G401 (cell line): ENCODE measurements at regions not wholly inside any gene's neighbourhood (a gene's known extent, or its start where the extent isn't known, plus 50 kb on each side); places are given as distances from the start of the nearest gene placed in this dataset.

Experiments
- DNase-seq: peaks from one replicate; pipeline ENCODE4 v3.0.0-alpha.2; 2015; ENCODE audit warnings: low spot score
- in situ Hi-C: cut with HindIII; loops from 2 replicates; pipeline ENCODE4 v1.10.0; 2016; ENCODE audit warnings: low sequenced_read_pairs, mixed read lengths

GRCh38 chr11:28726432-28726831 lies 618.2 kb downstream of the METTL15 start:
- DNase-seq: no peak
- in situ Hi-C loops: no loop called here

- DNase-seq: no peak
- in situ Hi-C loops: no loop called here
Observed at GRCh38 chr11:28715726-28716125, 607.5 kb downstream of the METTL15 start.

GRCh38 chr11:28713850-28714249 lies 605.7 kb downstream of the METTL15 start:
- in situ Hi-C loops: no loop called here
- no peak for DNase-seq

- DNase-seq: no peak
- in situ Hi-C loops: no loop called here
Observed at GRCh38 chr11:28708075-28708474, 599.9 kb downstream of the METTL15 start.

- DNase-seq: no peak
- in situ Hi-C loops: no loop called here
Observed at GRCh38 chr11:28704801-28705200, 596.6 kb downstream of the METTL15 start.

- DNase-seq: no peak
- in situ Hi-C loops: no loop called here
Observed at GRCh38 chr11:28703371-28703770, 595.2 kb downstream of the METTL15 start.

- no peak for DNase-seq
Observed at GRCh38 chr11:28702871-28703270, 594.7 kb downstream of the METTL15 start.

GRCh38 chr11:28702450-28702790 lies 594.2 kb downstream of the METTL15 start:
- in situ Hi-C loops: no loop called here
- no peak for DNase-seq

More at GRCh38 chr11:28702871-28703270, 594.7 kb downstream of the METTL15 start:
- in situ Hi-C loops: no loop called here

- in situ Hi-C loops: no loop called here
- DNase-seq: no peak
Observed at GRCh38 chr11:28701760-28702449, 593.7 kb downstream of the METTL15 start.

- no peak for DNase-seq
- in situ Hi-C loops: no loop called here
Observed at GRCh38 chr11:28699701-28700100, 591.5 kb downstream of the METTL15 start.

GRCh38 chr11:28697920-28698827 lies 590.0 kb downstream of the METTL15 start:
- in situ Hi-C loops: no loop called here
- peak; percentile 61 for DNase-seq

- no peak for DNase-seq
- in situ Hi-C loops: no loop called here
Observed at GRCh38 chr11:28696591-28696990, 588.4 kb downstream of the METTL15 start.

- in situ Hi-C loops: no loop called here
- DNase-seq: no peak
Observed at GRCh38 chr11:28690746-28691145, 582.6 kb downstream of the METTL15 start.

- DNase-seq: no peak
- in situ Hi-C loops: no loop called here
Observed at GRCh38 chr11:28684011-28684586, 575.9 kb downstream of the METTL15 start.

- DNase-seq: no peak
- in situ Hi-C loops: no loop called here
Observed at GRCh38 chr11:28679795-28680468, 571.7 kb downstream of the METTL15 start.

GRCh38 chr11:28677721-28678120 lies 569.5 kb downstream of the METTL15 start:
- DNase-seq: no peak
- in situ Hi-C loops: no loop called here

GRCh38 chr11:28675183-28675582 lies 567.0 kb downstream of the METTL15 start:
- in situ Hi-C loops: no loop called here

GRCh38 chr11:28674433-28675103 lies 566.4 kb downstream of the METTL15 start:
- DNase-seq: peak; percentile 8
- in situ Hi-C loops: no loop called here

More at GRCh38 chr11:28675183-28675582, 567.0 kb downstream of the METTL15 start:
- no peak for DNase-seq
